Stromal cell of bone marrow (primary cell): ENCODE measurements at regions not wholly inside any gene's neighbourhood (a gene's known extent, or its start where the extent isn't known, plus 50 kb on each side); places are given as distances from the start of the nearest gene placed in this dataset.

Experiments used
- DNase-seq: peaks from one replicate; pipeline ENCODE4 v3.0.0-alpha.2; 2012; ENCODE audit warnings: low read depth

DNA sequence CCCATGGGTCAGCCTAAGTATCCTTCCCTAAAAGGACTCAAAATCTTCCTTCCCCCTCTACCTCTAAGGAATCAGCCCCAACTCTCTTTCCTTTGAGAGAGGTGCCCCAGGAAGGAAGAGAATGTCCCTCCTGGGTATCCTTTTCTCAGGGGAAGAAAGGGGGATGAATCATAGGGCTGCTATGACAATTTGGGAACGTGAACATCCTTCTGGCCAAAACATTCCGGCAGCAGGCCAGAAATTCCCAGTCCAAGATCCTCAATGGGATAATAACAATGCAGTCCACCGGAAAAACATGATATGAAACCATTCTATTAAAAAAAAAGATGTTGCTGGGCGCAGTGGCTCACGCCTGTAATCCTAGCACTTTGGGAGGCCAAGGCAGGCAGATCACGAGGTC, 50.8 kb upstream of the CACNA2D3 start:
- no peak for DNase-seq

DNA sequence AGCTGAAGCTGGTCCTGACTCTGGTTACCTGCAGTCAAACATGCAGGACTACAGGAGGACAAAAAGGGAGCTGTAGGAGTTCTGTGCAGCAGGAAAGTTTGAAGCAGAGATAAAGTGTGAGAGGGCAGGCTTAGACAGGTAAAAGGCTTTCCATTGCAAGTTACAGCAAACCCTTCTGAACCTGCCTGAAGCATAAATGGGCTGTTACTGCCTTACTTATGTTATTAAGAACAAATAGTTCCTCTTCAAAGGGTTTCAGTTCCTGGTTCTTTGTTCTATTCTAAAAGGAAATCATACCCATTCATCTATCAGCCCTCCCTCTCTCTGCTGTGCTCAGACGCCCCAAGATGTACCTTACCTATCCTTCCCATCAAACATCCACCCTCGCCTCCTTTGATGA, 52.4 kb upstream of the CACNA2D3 start:
- no peak for DNase-seq

DNA sequence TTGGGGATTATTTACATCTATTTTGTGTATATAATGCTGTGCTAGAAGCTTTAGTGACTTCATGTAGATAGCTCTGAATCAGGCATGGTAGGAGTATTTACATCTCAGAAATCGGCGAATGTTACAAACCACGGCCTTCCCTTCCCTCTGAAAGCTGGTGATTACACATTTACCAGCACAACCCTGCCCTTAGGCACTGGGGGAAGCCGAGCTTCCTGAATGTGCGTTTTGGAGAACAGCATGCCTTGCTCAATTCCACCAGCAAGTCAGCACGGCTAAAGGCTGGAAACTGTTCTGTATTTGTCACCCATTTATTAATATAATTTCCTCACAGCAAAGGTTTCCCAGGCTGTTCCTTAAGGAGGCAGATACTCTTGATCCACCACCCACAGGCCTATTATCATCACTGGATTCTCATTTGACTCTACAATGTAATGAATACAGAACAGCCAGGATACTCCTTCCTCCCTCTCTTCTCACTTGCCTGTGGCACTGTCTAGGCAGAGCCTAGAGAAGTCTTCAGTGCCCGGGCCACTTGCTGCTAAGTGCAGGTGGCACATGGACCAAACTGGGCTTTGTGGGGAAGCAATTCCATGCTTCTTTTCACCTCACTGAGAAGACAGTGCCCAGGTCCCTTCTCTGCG, 55.2 kb upstream of the CACNA2D3 start:
- no peak for DNase-seq

DNA sequence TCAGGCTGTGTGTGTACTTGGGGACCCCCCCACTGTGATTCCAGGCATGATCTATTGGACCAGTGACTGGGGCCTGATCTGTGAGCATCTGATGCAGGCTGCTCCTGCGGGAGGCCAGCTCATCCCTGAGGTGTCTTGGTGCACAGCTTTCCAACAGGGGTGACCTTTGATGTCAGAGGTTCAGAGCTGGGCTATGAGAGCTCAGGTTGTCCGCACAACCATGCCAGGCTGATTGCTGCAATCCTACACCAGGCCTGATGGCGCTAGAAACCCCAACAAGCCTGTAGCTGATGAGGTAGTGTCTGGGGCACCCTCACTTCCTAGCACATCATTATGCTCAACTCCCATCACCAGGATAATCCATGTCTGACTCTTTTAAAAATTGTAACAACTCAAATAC, 56.1 kb upstream of the CACNA2D3 start:
- DNase-seq = no peak

DNA sequence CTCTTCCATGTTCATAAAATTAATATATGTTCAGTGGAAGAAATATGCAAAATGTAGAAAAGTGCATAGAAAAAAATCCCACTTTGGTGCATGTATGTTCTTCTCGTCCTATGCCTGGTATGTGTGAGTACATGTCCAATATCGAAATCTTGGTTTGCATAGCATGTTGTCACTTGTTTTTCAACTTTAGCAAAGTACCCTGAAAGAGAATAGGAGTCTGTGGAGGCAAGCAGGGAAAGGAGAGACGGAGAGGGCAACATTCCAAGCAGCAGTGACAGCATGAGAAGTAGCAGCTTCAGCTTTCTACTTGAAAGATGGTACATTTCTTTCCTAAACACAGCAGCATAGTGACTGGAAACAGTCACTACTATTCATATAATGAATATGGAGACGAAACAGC, 56.8 kb upstream of the CACNA2D3 start:
- no peak for DNase-seq

DNA sequence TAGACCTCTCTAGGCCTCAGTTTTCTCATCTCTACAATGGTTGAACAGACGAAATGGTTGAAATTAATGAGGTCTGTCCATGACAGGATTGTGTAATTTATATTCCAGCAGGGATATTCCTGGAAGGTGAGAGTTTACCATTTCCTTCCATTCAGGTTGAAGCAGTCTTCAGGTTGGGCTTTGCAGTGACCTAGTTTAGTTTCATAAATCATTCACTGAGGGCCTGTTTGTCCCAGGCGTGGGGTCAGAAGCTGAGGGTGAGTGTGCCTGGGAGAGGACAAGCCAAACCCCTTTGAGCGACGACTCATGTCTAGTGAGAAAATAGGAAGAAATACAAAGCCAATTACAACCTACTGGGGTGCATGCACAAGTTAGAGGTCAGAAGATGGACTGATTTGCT, 57.2 kb upstream of the CACNA2D3 start:
- no peak for DNase-seq

DNA sequence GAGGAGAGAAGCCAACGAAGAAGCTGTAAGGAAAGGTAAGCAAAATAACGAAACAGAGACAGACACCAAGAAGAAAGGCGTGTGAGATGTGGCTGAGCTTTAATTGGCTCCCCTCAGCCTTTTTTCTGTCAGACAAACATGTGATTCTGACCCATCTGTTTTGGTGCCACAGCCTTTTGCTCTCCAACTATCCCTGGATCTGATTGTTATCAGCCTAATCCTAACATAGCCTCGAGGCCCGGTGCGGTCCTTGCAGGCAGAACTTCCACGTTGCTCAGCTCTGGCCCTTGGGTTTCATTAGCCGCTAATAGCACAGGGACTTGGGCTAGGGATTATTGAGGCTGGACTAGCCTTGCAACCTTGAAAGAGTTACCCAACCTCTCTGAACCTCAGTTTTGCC, 57.9 kb upstream of the CACNA2D3 start:
- DNase-seq = no peak

DNA sequence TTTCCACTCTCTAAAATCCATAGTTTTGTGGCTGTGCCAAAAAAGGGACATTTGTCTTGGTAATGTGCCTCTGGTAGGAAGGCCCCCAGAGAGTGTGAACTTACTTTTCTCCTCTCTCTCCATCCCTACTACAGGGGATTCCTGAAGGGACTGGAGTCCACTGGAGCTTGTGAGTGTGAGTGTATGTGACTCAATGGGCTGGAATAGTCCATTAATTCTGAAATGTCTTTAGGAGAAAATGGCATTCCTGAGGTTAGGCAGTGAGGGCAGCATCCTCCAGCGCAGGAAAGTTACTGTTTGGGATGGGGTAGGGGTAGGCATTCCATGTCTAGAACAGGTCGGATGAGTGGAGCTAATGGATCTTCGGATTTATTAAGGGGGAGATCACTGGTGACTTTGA, 59.8 kb upstream of the CACNA2D3 start:
- no peak for DNase-seq

DNA sequence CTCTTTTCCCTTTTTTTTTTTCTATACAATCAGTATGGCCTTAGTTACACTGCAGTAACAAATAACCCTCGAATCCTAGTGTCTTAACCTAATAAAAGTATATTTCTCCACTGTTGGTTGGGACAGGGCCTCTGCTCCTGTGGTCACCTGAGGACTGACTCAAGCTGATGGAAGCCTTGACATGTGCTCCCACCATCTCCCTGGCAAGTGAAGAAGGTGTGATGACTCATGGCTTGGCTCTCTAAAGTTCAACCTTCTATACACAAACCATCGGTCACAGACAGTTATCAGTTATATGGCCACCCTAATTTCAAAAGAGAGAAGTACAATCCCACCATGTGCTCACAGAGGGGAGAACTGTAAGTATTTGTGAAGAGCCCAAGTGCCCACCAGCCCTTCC, 65.8 kb upstream of the CACNA2D3 start:
- DNase-seq = no peak

DNA sequence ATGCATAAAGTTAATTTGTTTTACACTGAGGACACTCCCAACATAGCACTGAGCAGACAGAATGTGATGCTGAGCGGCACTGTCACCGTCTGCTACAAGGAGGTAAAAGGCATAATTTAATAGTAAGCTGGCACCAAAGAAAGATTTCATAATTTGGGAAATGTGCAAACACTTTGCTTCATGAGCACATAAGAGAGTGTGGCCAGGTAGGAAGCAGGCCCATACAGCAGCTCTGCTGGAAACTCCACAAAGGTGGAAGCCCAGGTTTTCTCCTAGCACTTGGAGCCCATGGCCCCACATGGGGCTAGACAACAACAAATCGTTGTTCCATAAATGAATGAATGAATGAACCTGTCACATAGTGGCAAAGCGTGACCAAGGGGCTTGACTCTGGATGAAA, 68.5 kb upstream of the CACNA2D3 start:
- no peak for DNase-seq

DNA sequence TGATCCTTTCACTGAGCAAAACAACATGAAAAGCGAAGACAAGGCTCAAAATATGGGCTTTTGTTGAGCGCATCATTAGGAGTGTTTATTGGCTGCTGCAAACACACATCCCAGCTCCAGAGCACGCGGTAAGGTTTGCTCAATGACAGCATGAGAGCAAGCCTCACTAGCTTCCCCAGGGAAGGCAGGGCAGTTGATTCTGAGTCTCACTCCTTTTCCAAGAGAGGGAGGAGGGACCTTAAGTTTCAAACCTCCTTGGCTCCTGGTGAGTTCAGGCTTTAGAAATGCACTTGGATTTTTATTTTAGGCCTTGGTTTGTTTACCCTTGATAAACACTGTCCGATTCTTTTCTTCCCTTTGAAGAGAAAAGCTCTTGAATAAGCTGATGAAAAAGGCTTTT, 69.1 kb upstream of the CACNA2D3 start:
- peak; percentile 6 for DNase-seq

DNA sequence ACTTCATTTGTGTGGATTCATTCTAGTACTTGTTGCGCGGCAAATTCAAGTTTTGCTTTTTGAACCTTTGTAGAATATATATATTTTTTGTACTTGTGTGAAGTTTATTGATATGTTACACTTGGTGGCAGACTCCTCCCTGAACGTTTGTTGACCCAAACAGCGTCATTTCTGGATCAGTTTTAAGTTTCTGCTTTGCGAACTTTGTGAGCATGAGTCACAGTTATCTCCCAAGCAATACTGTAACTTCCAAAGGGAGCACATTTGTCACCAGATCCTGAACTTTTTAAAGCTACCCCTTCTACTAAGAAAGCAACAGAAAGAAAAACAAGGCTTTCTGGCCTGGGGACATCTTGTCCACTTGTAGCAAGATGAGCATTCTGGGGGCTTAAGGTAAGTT, 74.8 kb upstream of the CACNA2D3 start:
- DNase-seq = no peak

DNA sequence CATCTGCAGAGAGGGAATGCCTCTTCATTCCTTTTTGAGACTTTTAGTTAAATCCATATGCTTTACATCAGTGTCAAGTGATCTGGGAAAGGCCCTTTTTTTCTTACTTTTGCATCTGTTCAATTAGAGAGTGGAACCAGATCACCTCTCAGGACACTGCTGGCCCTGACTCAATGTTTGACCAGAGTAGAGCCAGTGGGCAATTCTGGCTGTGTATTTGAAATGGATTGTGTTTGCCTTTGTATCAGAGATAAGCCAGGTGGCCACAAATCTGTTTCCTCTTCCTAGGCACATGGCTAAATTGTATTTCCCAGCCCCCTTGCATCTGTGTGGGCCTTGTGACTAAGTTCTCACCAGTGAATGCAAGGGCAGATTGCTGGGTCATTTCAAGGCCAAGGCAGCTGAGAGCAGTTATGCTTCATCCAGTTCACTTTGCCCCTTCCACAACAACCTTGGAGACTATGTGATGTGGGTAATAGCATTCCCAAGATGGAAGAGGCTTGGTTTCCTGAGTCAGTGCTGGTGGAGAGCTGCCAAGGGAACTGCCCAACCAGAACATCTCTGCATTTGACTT, 75.6 kb upstream of the CACNA2D3 start:
- peak; percentile 64 for DNase-seq

DNA sequence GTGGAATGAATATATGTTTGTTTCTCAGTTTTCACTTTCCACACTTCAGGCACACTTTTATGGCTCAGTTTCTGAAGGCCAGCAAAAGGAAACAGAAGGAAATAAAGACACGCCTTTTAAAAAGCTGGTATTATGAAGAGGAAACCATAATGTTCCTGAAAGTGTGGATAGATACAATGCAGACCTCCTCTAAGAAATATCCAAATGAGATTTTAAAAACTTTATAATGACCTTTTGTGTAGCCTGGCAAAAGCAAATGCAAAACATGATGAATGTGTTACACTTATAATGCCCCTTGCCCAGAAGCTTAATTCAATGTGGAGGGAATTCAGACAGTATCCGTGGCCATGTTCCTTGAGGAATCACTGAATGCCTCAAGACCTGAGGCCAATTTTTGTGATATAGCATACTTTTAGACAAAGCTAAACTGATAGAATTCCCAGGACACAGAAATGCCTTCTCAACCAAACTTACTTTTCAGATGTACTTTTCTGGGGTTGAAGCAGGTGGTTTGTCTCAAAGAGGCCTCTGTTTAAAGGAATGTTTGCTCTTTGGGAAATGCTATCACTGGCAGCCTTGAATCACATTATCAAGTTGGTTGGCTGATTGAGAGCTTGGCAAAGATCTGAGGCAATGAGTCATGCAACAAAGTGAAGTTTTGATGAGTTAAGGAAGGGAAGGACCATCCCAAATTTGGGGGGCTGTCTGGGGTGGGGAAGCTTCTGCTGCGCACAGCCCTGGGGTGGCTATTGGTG, 77.1 kb upstream of the CACNA2D3 start:
- DNase-seq = no peak

DNA sequence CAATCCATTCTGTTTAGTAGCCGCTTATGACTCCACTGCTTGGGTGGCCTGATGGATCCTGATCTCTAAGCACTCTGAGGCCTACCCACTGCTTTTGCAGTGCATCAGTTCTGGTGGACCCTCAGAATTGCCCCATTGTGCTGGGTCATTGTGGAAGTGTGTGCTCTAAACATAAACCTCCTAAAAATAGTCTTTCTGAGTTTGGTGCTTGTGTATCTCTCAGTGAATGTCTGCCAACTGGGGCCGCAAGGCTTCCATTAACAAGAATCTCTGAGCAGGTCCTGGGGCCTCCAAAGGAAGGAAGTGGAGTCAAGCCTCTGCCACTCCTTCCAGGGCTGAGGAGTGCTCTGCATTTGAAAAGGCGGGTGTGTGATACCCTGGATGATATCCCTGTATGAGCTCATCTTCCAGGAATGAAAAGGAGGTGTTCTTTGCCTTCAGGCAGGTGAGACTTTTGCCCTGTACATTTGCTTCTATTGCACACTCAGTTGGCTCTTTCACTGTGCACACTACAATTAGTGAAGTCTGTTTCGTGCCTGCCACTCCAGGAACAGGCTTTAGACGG, 80.0 kb upstream of the CACNA2D3 start:
- DNase-seq = no peak

DNA sequence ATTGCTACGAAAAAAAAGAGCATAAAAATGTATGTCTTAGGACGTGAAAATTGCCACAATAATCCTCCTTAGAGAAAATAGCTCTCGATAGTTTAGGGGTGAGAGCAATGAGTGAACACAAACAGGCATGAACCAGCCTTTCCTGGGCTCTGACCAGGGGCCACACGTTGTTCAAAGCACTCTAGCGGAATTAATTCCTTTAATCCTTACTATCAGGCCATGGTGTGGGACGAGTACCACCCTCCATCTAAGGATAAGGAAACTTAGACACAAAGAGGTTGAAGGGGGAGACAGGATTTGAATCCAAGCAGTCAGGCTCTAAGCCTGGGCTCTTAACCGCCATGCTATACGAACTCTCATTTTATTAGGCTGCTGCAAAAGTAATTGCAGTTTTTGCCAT, 81.9 kb upstream of the CACNA2D3 start:
- DNase-seq = no peak

DNA sequence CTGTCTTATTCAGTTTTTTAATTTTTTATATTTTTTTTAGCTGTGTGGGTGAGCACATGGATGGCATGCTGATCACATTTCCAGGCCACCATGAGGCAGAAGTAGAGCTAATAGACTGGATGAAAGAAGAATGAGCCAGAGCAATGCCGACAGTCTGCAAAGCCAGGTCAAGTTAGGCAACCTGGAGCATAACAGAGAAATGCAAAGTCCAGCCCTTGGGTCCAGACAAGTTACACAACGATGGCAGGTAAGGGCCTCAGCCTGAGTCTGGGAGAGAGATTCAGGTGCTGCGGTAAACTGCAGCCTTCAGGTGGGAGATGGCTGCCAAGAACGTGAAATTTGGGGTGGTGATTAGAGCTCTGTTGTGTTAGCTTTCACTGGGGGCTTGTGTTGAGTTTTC, 84.0 kb upstream of the CACNA2D3 start:
- DNase-seq = no peak

DNA sequence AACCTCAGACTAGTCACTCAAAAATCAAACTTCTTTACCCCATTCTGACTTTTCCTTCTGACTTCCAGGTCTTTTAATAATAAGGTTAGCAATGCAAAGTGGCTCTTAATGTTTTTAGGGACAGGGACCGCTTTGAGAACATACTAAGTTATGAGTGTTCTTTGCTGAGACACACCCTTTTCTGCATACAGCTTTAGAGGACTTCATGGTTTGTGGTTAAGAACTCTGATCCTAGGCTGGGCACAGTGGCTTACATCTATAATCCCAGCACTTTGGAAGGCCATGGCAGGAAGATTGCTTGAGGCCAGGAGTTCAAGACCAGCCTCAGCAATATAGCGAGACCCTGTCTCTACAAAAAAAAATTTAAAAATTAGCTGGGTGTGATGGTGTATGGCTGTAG, 85.8 kb upstream of the CACNA2D3 start:
- DNase-seq = no peak

DNA sequence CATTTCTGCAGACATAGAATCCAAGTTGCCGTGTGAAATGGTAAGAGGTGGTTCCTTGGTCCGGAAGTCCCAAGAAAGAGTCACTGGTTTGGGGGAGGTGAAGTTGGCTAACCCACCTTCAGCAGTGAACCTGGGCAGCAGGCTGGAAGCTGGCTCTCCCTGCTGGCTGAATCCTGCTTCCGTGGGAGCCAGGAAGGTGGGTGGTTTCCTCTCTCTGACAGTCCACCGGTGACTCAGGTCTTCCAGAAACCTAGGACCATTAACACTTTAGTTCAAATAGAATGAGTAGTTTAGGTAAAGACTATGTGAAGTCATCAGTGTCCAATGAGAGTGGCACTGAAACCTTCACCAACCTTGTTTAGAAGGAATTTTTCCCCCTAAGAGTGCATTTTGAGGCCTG, 87.4 kb upstream of the CACNA2D3 start:
- no peak for DNase-seq

DNA sequence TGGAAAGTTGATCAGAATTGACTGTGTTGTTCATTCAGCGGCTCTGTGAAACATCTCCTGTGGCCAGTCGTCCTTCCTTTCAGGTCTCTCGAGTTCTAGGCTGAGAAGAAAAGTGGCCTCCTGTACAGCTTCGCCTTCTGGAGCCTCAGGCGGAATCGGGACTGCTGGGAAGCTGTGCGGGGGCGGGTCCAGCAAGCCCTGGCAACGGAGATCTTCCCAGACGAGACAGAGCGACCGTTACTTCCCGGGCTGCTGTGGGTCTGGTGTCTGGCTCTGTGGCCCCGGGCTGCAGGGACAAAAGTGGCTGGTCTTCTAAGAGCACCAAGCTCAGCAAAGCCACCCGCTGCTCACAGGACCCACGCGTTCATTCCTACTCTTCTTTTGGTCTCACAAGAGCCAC, 88.6 kb upstream of the CACNA2D3 start:
- DNase-seq = no peak

DNA sequence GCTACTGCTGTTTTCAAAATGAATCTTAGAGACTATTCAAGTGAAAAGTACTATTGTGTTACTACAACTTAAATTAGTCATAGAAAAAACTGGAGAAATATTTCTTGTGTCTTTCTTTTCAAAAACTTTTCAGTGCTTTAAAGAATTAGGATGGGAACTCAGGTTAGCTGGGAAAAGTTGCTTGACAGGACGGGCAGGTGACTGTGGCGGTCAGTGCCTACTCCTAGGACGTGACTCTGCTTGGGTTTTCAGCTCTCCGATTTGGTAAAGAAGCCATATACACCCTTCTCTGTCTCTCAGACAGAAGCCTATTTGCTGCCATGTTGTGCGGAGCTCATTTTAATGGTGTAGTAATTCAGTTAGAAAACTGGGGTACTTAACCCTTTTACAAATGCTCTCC, 89.8 kb upstream of the CACNA2D3 start:
- no peak for DNase-seq

DNA sequence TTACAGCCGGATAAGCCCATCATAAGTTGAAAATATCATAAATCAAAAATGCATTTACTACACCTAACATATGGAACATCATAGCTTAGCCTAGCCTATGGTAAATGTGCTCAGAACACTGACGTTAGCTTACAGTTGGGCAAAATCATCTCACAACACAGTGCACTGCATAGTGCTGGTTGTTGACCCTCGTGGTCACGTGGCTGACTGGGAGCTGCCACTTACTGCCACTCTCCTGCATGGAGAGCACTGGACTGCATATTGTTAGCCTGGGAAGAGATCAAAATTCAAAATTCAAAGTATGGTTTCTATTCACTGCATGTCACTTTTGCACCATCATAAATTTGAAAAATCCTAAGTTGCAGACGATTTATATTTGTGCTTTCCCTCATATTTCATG, 94.0 kb upstream of the CACNA2D3 start:
- DNase-seq = no peak

DNA sequence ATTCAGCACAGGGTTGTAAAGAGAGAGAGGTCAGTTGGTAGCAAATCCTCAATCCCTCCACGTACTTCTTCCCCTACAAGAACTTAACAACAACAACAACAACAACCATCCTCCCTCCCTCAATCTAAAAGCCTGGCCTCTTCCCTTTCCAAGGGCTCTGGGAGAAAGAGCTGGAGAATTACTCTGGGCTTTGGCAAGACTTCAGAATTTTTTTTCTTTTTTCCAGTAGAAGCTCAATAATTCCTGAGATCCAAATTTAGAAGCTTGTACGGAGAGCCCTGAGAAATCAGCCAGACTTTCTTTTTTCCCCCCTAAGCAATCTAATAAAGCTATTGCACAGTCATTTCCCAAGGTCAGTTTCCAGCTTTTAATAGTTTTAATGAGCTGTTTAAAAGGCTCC, 95.8 kb upstream of the CACNA2D3 start:
- DNase-seq = no peak

DNA sequence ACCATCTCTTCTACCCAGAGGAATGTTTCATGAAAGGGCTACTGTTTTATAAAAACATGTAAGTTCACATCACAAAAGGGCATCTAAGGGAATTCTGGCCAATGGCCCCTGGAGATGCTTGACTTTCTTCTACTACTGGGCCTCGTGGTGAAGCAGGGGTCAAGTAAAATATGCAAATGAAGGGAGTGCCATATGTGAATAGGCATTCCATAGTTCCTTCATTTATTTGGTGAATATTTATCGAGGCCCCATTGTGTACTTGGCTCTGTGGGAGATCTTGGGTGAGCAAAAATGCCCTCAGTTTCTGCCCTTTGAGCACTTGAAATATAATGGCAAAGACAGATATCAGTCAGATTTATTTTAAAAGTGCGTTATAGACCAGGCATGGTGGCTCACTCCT, 101.3 kb upstream of the CACNA2D3 start:
- no peak for DNase-seq
